ENCODE measurements at regions not wholly inside any gene's neighbourhood (a gene's known extent, or its start where the extent isn't known, plus 50 kb on each side); places are given as distances from the start of the nearest gene placed in this dataset.

DNA sequence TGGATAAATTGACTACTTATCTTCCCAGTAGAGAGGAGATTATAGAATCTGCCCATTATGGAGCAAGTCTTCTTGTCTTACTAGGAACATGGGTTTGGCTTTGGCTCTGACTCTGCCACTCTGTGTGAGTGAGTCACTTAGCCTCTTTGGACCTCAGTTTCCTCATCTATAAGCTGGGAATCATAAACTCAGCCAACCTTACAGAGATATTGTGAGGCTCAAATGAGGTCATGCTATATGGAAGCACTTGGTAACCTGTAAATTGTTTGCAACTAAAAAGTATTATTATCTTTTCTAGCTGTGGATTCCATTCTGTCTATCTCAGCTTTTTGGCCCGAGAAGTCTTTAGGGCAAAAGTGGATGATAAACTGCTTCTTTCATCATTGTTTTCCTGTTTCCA is 186.8 kb upstream of the TSC22D1 start:
- TF ChIP-seq CTCF (optimal IDR thresholded peaks at IDR 0.05 in 1 of 3, IDR thresholded peaks at IDR 0.05 in 1 of 3, conservative IDR thresholded peaks at IDR 0.05 in 1 of 3; ENCODE audit: extremely low read depth in 1 of 3, insufficient read depth in 2 of 3, low read length in 3 of 3) (no peak), EZH2 (IDR thresholded peaks at IDR 0.05; ENCODE audit: low read length) (no peak)

Measured in keratinocyte (primary cell).